ENCODE measurements at regions not wholly inside any gene's neighbourhood (a gene's known extent, or its start where the extent isn't known, plus 50 kb on each side); places are given as distances from the start of the nearest gene placed in this dataset.

GRCh38 chr12:79987731-79988130, 52.8 kb upstream of the PPP1R12A start:
- TF ChIP-seq CTCF (IDR thresholded peaks at IDR 0.05), result no peak
- no peak for TF ChIP-seq POLR2A (IDR thresholded peaks at IDR 0.05)
